Naive thymus-derived CD4-positive, alpha-beta T cell (primary cell): ENCODE measurements at regions not wholly inside any gene's neighbourhood (a gene's known extent, or its start where the extent isn't known, plus 50 kb on each side); places are given as distances from the start of the nearest gene placed in this dataset.

ENCODE experiments used
- ATAC-seq: fragments of 150-1000 bp; cut with Tn5 transposase; 2 replicates; pipeline ENCODE4 v1.10.0; 2021; ENCODE audit warnings: mild to moderate bottlenecking, moderate library complexity
- CTCF ChIA-PET: fragments of 350-600 bp; sonication (Branson Sonifier 250); formaldehyde crosslinking; loops from one replicate; lab custom pipeline; 2021; ENCODE audit warnings: antibody characterized with exemption; lab: Charles Lee
- POLR2A ChIA-PET: fragments of 350-600 bp; sonication (Branson Sonifier 250); formaldehyde crosslinking; loops from one replicate; lab custom pipeline; 2021; ENCODE audit warnings: antibody characterized with exemption, inconsistent platforms; lab: Charles Lee
- DNase-seq, 9 donors: peaks; one replicate each; pipeline versions ENCODE4 v3.0.0 to v3.0.0-alpha.2; 2020 to 2022; ENCODE audit warnings: mixed read lengths in 1 of 9
- H3K27ac ChIP-seq: one replicate; pipeline ENCODE4 v1.7.0; 2013; ENCODE audit warnings: mild to moderate bottlenecking, low read depth, low read length, moderate library complexity
- H3K27me3 ChIP-seq, 2 donors: one replicate each; pipeline ENCODE4 v1.7.0; 2013; ENCODE audit warnings: low read length in 2 of 2, mild to moderate bottlenecking in 2 of 2, moderate library complexity in 2 of 2; ENCODE audit not compliant: control insufficient read depth in 2 of 2, insufficient read depth in 2 of 2
- H3K36me3 ChIP-seq, 3 experiments: 1 replicate in 2 of 3; 2 replicates in 1 of 3; pipeline ENCODE4 v1.7.0; 2013; ENCODE audit warnings: low read length in 3 of 3, mild to moderate bottlenecking in 3 of 3, moderate library complexity in 1 of 3; ENCODE audit not compliant: insufficient read depth in 3 of 3, control insufficient read depth in 2 of 3
- H3K4me1 ChIP-seq, 2 donors: one replicate each; pipeline ENCODE4 v1.7.0; 2013; ENCODE audit warnings: low read length in 2 of 2, mild to moderate bottlenecking in 2 of 2, moderate library complexity in 1 of 2; ENCODE audit not compliant: control insufficient read depth in 2 of 2, insufficient read depth in 2 of 2
- H3K4me3 ChIP-seq: 2 replicates; pipeline ENCODE4 v1.7.0; 2013; ENCODE audit warnings: mild to moderate bottlenecking, low read length
- H3K9me3 ChIP-seq, 3 experiments: 1 replicate in 2 of 3; 2 replicates in 1 of 3; pipeline ENCODE4 v1.7.0; 2013; ENCODE audit warnings: low read length in 3 of 3; ENCODE audit not compliant: control insufficient read depth in 2 of 3
- H3K27ac Mint-ChIP-seq, 9 donors: one replicate each; pipeline ENCODE4 v1.8.0; 2020 to 2022; ENCODE audit warnings: mixed read lengths in 9 of 9, mild to moderate bottlenecking in 8 of 9, moderate library complexity in 5 of 9, inconsistent platforms in 2 of 9
- H3K27me3 Mint-ChIP-seq, 5 donors: one replicate each; pipeline ENCODE4 v1.8.0; 2021 to 2022; ENCODE audit warnings: mixed read lengths in 5 of 5, mild to moderate bottlenecking in 1 of 5
- H3K36me3 Mint-ChIP-seq, 5 donors: one replicate each; pipeline ENCODE4 v1.8.0; 2020 to 2022; ENCODE audit warnings: mixed read lengths in 5 of 5, mild to moderate bottlenecking in 3 of 5, inconsistent platforms in 1 of 5
- H3K4me1 Mint-ChIP-seq, 7 donors: one replicate each; pipeline ENCODE4 v1.8.0; 2020 to 2022; ENCODE audit warnings: mixed read lengths in 7 of 7, mild to moderate bottlenecking in 3 of 7, inconsistent platforms in 1 of 7
- H3K4me3 Mint-ChIP-seq, 10 donors: one replicate each; pipeline ENCODE4 v1.8.0; 2020 to 2022; ENCODE audit warnings: mild to moderate bottlenecking in 10 of 10, mixed read lengths in 10 of 10, moderate library complexity in 6 of 10, inconsistent platforms in 2 of 10
- H3K9me3 Mint-ChIP-seq, 11 donors: one replicate each; pipeline ENCODE4 v1.8.0; 2020 to 2022; ENCODE audit warnings: mixed read lengths in 11 of 11, mild to moderate bottlenecking in 4 of 11, inconsistent platforms in 1 of 11, moderate library complexity in 1 of 11
- intact Hi-C, 2 donors: fragments of 100-400 bp; cut with micrococcal nuclease; formaldehyde crosslinking; loops; one replicate each; pipeline ENCODE4 v1.15.1; 2023

- intact Hi-C loops = no loop called here
- POLR2A ChIA-PET = no interaction called here
- Mint-ChIP-seq H3K9me3 (peaks cover 0 to 7% (median 2%) of the 10 kb centered on the region in 11 donors), H3K27me3 (peaks cover 0 to 3% (median 0%) of the 10 kb centered on the region in 5 donors), H3K36me3 (no peaks in the 10 kb centered on the region), H3K4me3 (no peak overlapping the region), H3K27ac (no peak overlapping the region), H3K4me1 (no peaks in the 10 kb centered on the region)
- Histone ChIP-seq H3K4me3 (no peak overlapping the region), H3K27ac (no peak overlapping the region), H3K36me3 (no peaks in the 10 kb centered on the region), H3K9me3 (no peaks in the 10 kb centered on the region), H3K4me1 (no peaks in the 10 kb centered on the region), H3K27me3 (no peaks in the 10 kb centered on the region)
- CTCF ChIA-PET = no interaction called here
- DNase-seq (no peak), ATAC-seq (no peak)
Observed at GRCh38 chr20:16195671-16196070, 377.6 kb downstream of the KIF16B start.

GRCh38 chr20:16194617-16195360 is 378.5 kb downstream of the KIF16B start:
- H3K36me3 ChIP-seq = no peaks in the 10 kb centered on the region
- intact Hi-C loops = no loop called here
- Mint-ChIP-seq H3K36me3 (no peaks in the 10 kb centered on the region), H3K4me3 (no peak overlapping the region), H3K27ac (no peak overlapping the region), H3K9me3 (peaks cover 0 to 7% (median 0%) of the 10 kb centered on the region in 11 donors), H3K4me1 (no peaks in the 10 kb centered on the region), H3K27me3 (peaks cover 0 to 3% (median 0%) of the 10 kb centered on the region in 5 donors)
- no peaks in the 10 kb centered on the region for H3K9me3 ChIP-seq
- DNase-seq (no peak), ATAC-seq (no peak)
- H3K4me1 ChIP-seq = no peaks in the 10 kb centered on the region
- POLR2A ChIA-PET = no interaction called here
- no peaks in the 10 kb centered on the region for H3K27me3 ChIP-seq
- CTCF ChIA-PET = no interaction called here
- H3K27ac ChIP-seq = no peak overlapping the region
- H3K4me3 ChIP-seq = no peak overlapping the region

GRCh38 chr20:16191496-16191895 is 381.8 kb downstream of the KIF16B start:
- Histone ChIP-seq H3K36me3 (no peaks in the 10 kb centered on the region), H3K4me1 (no peaks in the 10 kb centered on the region), H3K4me3 (no peak overlapping the region), H3K9me3 (no peaks in the 10 kb centered on the region), H3K27ac (no peak overlapping the region), H3K27me3 (no peaks in the 10 kb centered on the region)
- POLR2A ChIA-PET = no interaction called here
- H3K36me3 Mint-ChIP-seq = no peaks in the 10 kb centered on the region
- intact Hi-C loops = no loop called here
- no peaks in the 10 kb centered on the region for H3K4me1 Mint-ChIP-seq
- peaks cover 0 to 3% (median 0%) of the 10 kb centered on the region in 5 donors for H3K27me3 Mint-ChIP-seq
- DNase-seq (no peak), ATAC-seq (no peak)
- H3K27ac Mint-ChIP-seq = no peak overlapping the region
- peaks cover 0 to 3% (median 0%) of the 10 kb centered on the region in 11 donors for H3K9me3 Mint-ChIP-seq
- CTCF ChIA-PET = no interaction called here
- no peak overlapping the region for H3K4me3 Mint-ChIP-seq

GRCh38 chr20:16189371-16189770 is 383.9 kb downstream of the KIF16B start:
- Histone ChIP-seq H3K36me3 (no peaks in the 10 kb centered on the region), H3K27me3 (no peaks in the 10 kb centered on the region), H3K27ac (no peak overlapping the region), H3K4me3 (no peak overlapping the region), H3K9me3 (no peaks in the 10 kb centered on the region), H3K4me1 (no peaks in the 10 kb centered on the region)
- no peaks in the 10 kb centered on the region for H3K4me1 Mint-ChIP-seq
- H3K27ac Mint-ChIP-seq = no peak overlapping the region
- ATAC-seq (no peak), DNase-seq (no peak)
- ChIA-PET POLR2A (no interaction called here), CTCF (no interaction called here)
- peaks cover 0 to 9% (median 3%) of the 10 kb centered on the region in 5 donors for H3K27me3 Mint-ChIP-seq
- H3K9me3 Mint-ChIP-seq = peaks cover 0 to 8% (median 0%) of the 10 kb centered on the region in 11 donors
- intact Hi-C loops = no loop called here
- H3K36me3 Mint-ChIP-seq = no peaks in the 10 kb centered on the region
- no peak overlapping the region for H3K4me3 Mint-ChIP-seq

GRCh38 chr20:16187956-16188616 is 385.2 kb downstream of the KIF16B start:
- ATAC-seq = peak; percentile 33
- H3K27ac Mint-ChIP-seq = no peak overlapping the region

GRCh38 chr20:16179919-16180318 is 393.3 kb downstream of the KIF16B start:
- Histone ChIP-seq H3K4me3 (no peak overlapping the region), H3K36me3 (no peaks in the 10 kb centered on the region), H3K27ac (no peak overlapping the region), H3K9me3 (no peaks in the 10 kb centered on the region), H3K4me1 (no peaks in the 10 kb centered on the region), H3K27me3 (no peaks in the 10 kb centered on the region)
- ChIA-PET POLR2A (no interaction called here), CTCF (no interaction called here)
- no peak for DNase-seq
- no peaks in the 10 kb centered on the region for H3K4me1 Mint-ChIP-seq
- intact Hi-C loops = no loop called here
- no peak for ATAC-seq
- H3K27me3 Mint-ChIP-seq = no peaks in the 10 kb centered on the region
- H3K27ac Mint-ChIP-seq = no peak overlapping the region
- no peak overlapping the region for H3K4me3 Mint-ChIP-seq
- no peaks in the 10 kb centered on the region for H3K36me3 Mint-ChIP-seq
- H3K9me3 Mint-ChIP-seq = peaks cover 0 to 24% (median 9%) of the 10 kb centered on the region in 11 donors

More at GRCh38 chr20:16187956-16188616, 385.2 kb downstream of the KIF16B start:
- H3K27me3 Mint-ChIP-seq = peaks cover 0 to 9% (median 3%) of the 10 kb centered on the region in 5 donors
- H3K36me3 ChIP-seq = no peaks in the 10 kb centered on the region
- no peak for DNase-seq
- no peaks in the 10 kb centered on the region for H3K36me3 Mint-ChIP-seq
- H3K4me3 ChIP-seq = no peak overlapping the region
- peaks cover 0 to 8% (median 0%) of the 10 kb centered on the region in 11 donors for H3K9me3 Mint-ChIP-seq
- H3K4me1 ChIP-seq = no peaks in the 10 kb centered on the region
- POLR2A ChIA-PET = no interaction called here
- no peaks in the 10 kb centered on the region for H3K27me3 ChIP-seq
- CTCF ChIA-PET = no interaction called here
- no peaks in the 10 kb centered on the region for H3K9me3 ChIP-seq
- H3K4me3 Mint-ChIP-seq = no peak overlapping the region
- intact Hi-C loops = no loop called here
- H3K4me1 Mint-ChIP-seq = no peaks in the 10 kb centered on the region
- H3K27ac ChIP-seq = no peak overlapping the region

GRCh38 chr20:16179371-16179770 is 393.9 kb downstream of the KIF16B start:
- Histone ChIP-seq H3K4me3 (no peak overlapping the region), H3K4me1 (no peaks in the 10 kb centered on the region), H3K27me3 (no peaks in the 10 kb centered on the region), H3K36me3 (no peaks in the 10 kb centered on the region), H3K9me3 (no peaks in the 10 kb centered on the region), H3K27ac (no peak overlapping the region)
- POLR2A ChIA-PET = no interaction called here
- CTCF ChIA-PET = no interaction called here
- ATAC-seq (no peak), DNase-seq (no peak)
- Mint-ChIP-seq H3K4me1 (no peaks in the 10 kb centered on the region), H3K27ac (no peak overlapping the region), H3K9me3 (peaks cover 0 to 28% (median 9%) of the 10 kb centered on the region in 11 donors), H3K27me3 (no peaks in the 10 kb centered on the region), H3K36me3 (no peaks in the 10 kb centered on the region), H3K4me3 (no peak overlapping the region)
- intact Hi-C loops = no loop called here
